ENCODE measurements at regions not wholly inside any gene's neighbourhood (a gene's known extent, or its start where the extent isn't known, plus 50 kb on each side); places are given as distances from the start of the nearest gene placed in this dataset.

DNA sequence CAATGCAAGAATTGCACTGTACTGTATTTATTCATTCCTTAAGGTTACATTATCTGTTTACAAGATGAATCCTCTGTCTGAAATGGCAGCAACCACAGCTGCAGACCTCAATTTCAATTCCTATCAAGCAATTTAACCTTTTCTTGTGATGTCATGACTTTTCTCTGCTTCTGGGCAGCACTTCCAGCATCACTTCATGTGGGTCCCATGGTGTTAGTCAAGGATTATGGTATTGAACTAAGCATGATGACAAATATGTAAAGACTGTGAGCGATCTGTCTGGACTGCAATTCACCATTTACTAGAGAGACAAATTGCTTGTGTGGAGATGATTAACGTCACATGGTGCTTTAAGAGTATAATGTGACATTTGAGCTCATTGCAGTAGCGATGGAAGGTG is 90.5 kb upstream of the CCN2 start:
- H3K4me2 ChIP-seq (ENCODE audit: low read length) = no peak overlapping the region
- no peak overlapping the region for H2AFZ ChIP-seq (ENCODE audit: low read depth, low read length)
- H3K4me3 Mint-ChIP-seq (ENCODE audit: unreplicated experiment) = no peak overlapping the region
- no peaks in the 10 kb centered on the region for H3K79me2 ChIP-seq (ENCODE audit: insufficient read depth, low read length)
- H3K4me1 Mint-ChIP-seq (ENCODE audit: low read depth, unreplicated experiment) = peaks cover 5% of the 10 kb centered on the region
- FAIRE-seq (no peak), DNase-seq (ENCODE audit: low read depth) (peak; percentile 56)
- H3K36me3 Mint-ChIP-seq (ENCODE audit: low read depth, unreplicated experiment) = no peaks in the 10 kb centered on the region
- no peaks in the 10 kb centered on the region for H3K9me3 Mint-ChIP-seq (ENCODE audit: unreplicated experiment)
- no peaks in the 10 kb centered on the region for H3K4me1 ChIP-seq (ENCODE audit: insufficient read depth, low read length)
- no peaks in the 10 kb centered on the region for H3K9me3 ChIP-seq (ENCODE audit: insufficient read depth, low read depth, low read length)
- H3K36me3 ChIP-seq (ENCODE audit: insufficient read depth, low read length) = no peaks in the 10 kb centered on the region
- no peak overlapping the region for H3K4me3 ChIP-seq (ENCODE audit: insufficient read depth, low read depth, low read length)
- TF ChIP-seq EZH2 (IDR thresholded peaks at IDR 0.05; ENCODE audit: insufficient read depth, low read length) (no peak), CTCF (IDR thresholded peaks at IDR 0.05; ENCODE audit: insufficient read depth, low read depth, low read length) (no peak)
- no peak overlapping the region for H3K9ac ChIP-seq (ENCODE audit: low read length)
- H3K27me3 Mint-ChIP-seq (ENCODE audit: low read depth, unreplicated experiment) = no peaks in the 10 kb centered on the region
- no peaks in the 10 kb centered on the region for H4K20me1 ChIP-seq (ENCODE audit: insufficient read depth, low read length)
- no peak overlapping the region for H3K27ac ChIP-seq (ENCODE audit: low read depth, low read length)
- H3K27me3 ChIP-seq (ENCODE audit: insufficient read depth, low read length) = no peaks in the 10 kb centered on the region
- H3K27ac Mint-ChIP-seq (ENCODE audit: unreplicated experiment) = no peak overlapping the region

DNA sequence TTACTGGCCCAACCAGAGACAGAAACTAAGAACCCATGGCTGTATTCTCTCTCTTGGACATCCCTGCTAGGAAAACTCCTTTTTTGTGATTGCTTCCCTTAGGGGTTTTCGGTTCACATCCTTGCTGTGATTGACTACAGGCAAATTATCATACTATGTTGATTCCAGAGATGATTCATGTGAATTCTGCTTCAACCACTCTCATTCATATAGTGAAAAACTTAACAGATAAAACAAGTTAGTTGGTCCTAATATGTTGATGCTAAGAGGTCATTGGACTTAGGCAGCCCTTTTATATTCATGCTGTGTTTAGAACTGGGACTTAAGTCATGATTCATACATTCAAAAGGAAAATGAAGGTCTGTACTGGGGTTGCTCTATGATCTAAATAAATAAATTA is 76.9 kb upstream of the CCN2 start:
- H3K79me2 ChIP-seq (ENCODE audit: insufficient read depth, low read length) = no peaks in the 10 kb centered on the region
- H2AFZ ChIP-seq (ENCODE audit: low read depth, low read length) = no peak overlapping the region
- H3K27me3 ChIP-seq (ENCODE audit: insufficient read depth, low read length) = no peaks in the 10 kb centered on the region
- H4K20me1 ChIP-seq (ENCODE audit: insufficient read depth, low read length) = no peaks in the 10 kb centered on the region
- H3K4me1 Mint-ChIP-seq (ENCODE audit: low read depth, unreplicated experiment) = no peaks in the 10 kb centered on the region
- no peaks in the 10 kb centered on the region for H3K9me3 Mint-ChIP-seq (ENCODE audit: unreplicated experiment)
- H3K4me1 ChIP-seq (ENCODE audit: insufficient read depth, low read length) = no peaks in the 10 kb centered on the region
- FAIRE-seq (no peak), DNase-seq (ENCODE audit: low read depth) (no peak)
- H3K27ac ChIP-seq (ENCODE audit: low read depth, low read length) = no peak overlapping the region
- H3K4me3 ChIP-seq (ENCODE audit: insufficient read depth, low read depth, low read length) = no peak overlapping the region
- no peaks in the 10 kb centered on the region for H3K27me3 Mint-ChIP-seq (ENCODE audit: low read depth, unreplicated experiment)
- H3K27ac Mint-ChIP-seq (ENCODE audit: unreplicated experiment) = no peak overlapping the region
- H3K4me3 Mint-ChIP-seq (ENCODE audit: unreplicated experiment) = no peak overlapping the region
- H3K4me2 ChIP-seq (ENCODE audit: low read length) = no peak overlapping the region
- no peaks in the 10 kb centered on the region for H3K9me3 ChIP-seq (ENCODE audit: insufficient read depth, low read depth, low read length)
- no peaks in the 10 kb centered on the region for H3K36me3 Mint-ChIP-seq (ENCODE audit: low read depth, unreplicated experiment)
- TF ChIP-seq EZH2 (IDR thresholded peaks at IDR 0.05; ENCODE audit: insufficient read depth, low read length) (no peak), CTCF (IDR thresholded peaks at IDR 0.05; ENCODE audit: insufficient read depth, low read depth, low read length) (no peak)
- no peak overlapping the region for H3K9ac ChIP-seq (ENCODE audit: low read length)
- no peaks in the 10 kb centered on the region for H3K36me3 ChIP-seq (ENCODE audit: insufficient read depth, low read length)

GRCh38 chr6:132025468-132025867 is 74.3 kb upstream of the CCN2 start:
- Histone ChIP-seq H3K4me1 (ENCODE audit: insufficient read depth, low read length) (no peaks in the 10 kb centered on the region), H3K36me3 (ENCODE audit: insufficient read depth, low read length) (no peaks in the 10 kb centered on the region), H3K27ac (ENCODE audit: low read depth, low read length) (no peak overlapping the region), H3K4me2 (ENCODE audit: low read length) (no peak overlapping the region), H2AFZ (ENCODE audit: low read depth, low read length) (no peak overlapping the region), H3K27me3 (ENCODE audit: insufficient read depth, low read length) (no peaks in the 10 kb centered on the region), H3K9ac (ENCODE audit: low read length) (no peak overlapping the region), H3K9me3 (ENCODE audit: insufficient read depth, low read depth, low read length) (no peaks in the 10 kb centered on the region), H3K4me3 (ENCODE audit: insufficient read depth, low read depth, low read length) (no peak overlapping the region), H3K79me2 (ENCODE audit: insufficient read depth, low read length) (no peaks in the 10 kb centered on the region), H4K20me1 (ENCODE audit: insufficient read depth, low read length) (no peaks in the 10 kb centered on the region)
- Mint-ChIP-seq H3K4me1 (ENCODE audit: low read depth, unreplicated experiment) (peaks cover 12% of the 10 kb centered on the region), H3K36me3 (ENCODE audit: low read depth, unreplicated experiment) (no peaks in the 10 kb centered on the region), H3K27ac (ENCODE audit: unreplicated experiment) (no peak overlapping the region), H3K9me3 (ENCODE audit: unreplicated experiment) (no peaks in the 10 kb centered on the region), H3K27me3 (ENCODE audit: low read depth, unreplicated experiment) (no peaks in the 10 kb centered on the region), H3K4me3 (ENCODE audit: unreplicated experiment) (no peak overlapping the region)
- TF ChIP-seq EZH2 (IDR thresholded peaks at IDR 0.05; ENCODE audit: insufficient read depth, low read length) = no peak
- TF ChIP-seq CTCF (IDR thresholded peaks at IDR 0.05; ENCODE audit: insufficient read depth, low read depth, low read length) = no peak
- FAIRE-seq = peak; percentile 68
- DNase-seq (ENCODE audit: low read depth) = no peak
